Naive thymus-derived CD4-positive, alpha-beta T cell (primary cell): ENCODE measurements at regions not wholly inside any gene's neighbourhood (a gene's known extent, or its start where the extent isn't known, plus 50 kb on each side); places are given as distances from the start of the nearest gene placed in this dataset.
A peak's percentile ranks its signal among the peaks of the same experiment; 100 is the strongest.

ENCODE experiments used
- ATAC-seq: fragments of 150-1000 bp; cut with Tn5 transposase; 2 replicates; pipeline ENCODE4 v1.10.0; 2021; ENCODE audit warnings: mild to moderate bottlenecking, moderate library complexity
- CTCF ChIA-PET: fragments of 350-600 bp; sonication (Branson Sonifier 250); formaldehyde crosslinking; loops from one replicate; lab custom pipeline; 2021; ENCODE audit warnings: antibody characterized with exemption; lab: Charles Lee
- POLR2A ChIA-PET: fragments of 350-600 bp; sonication (Branson Sonifier 250); formaldehyde crosslinking; loops from one replicate; lab custom pipeline; 2021; ENCODE audit warnings: antibody characterized with exemption, inconsistent platforms; lab: Charles Lee
- DNase-seq, 9 donors: peaks; one replicate each; pipeline versions ENCODE4 v3.0.0 to v3.0.0-alpha.2; 2020 to 2022; ENCODE audit warnings: mixed read lengths in 1 of 9
- H3K27ac ChIP-seq: one replicate; pipeline ENCODE4 v1.7.0; 2013; ENCODE audit warnings: mild to moderate bottlenecking, low read depth, low read length, moderate library complexity
- H3K27me3 ChIP-seq, 2 donors: one replicate each; pipeline ENCODE4 v1.7.0; 2013; ENCODE audit warnings: low read length in 2 of 2, mild to moderate bottlenecking in 2 of 2, moderate library complexity in 2 of 2; ENCODE audit not compliant: control insufficient read depth in 2 of 2, insufficient read depth in 2 of 2
- H3K36me3 ChIP-seq, 3 experiments: 1 replicate in 2 of 3; 2 replicates in 1 of 3; pipeline ENCODE4 v1.7.0; 2013; ENCODE audit warnings: low read length in 3 of 3, mild to moderate bottlenecking in 3 of 3, moderate library complexity in 1 of 3; ENCODE audit not compliant: insufficient read depth in 3 of 3, control insufficient read depth in 2 of 3
- H3K4me1 ChIP-seq, 2 donors: one replicate each; pipeline ENCODE4 v1.7.0; 2013; ENCODE audit warnings: low read length in 2 of 2, mild to moderate bottlenecking in 2 of 2, moderate library complexity in 1 of 2; ENCODE audit not compliant: control insufficient read depth in 2 of 2, insufficient read depth in 2 of 2
- H3K4me3 ChIP-seq: 2 replicates; pipeline ENCODE4 v1.7.0; 2013; ENCODE audit warnings: mild to moderate bottlenecking, low read length
- H3K9me3 ChIP-seq, 3 experiments: 1 replicate in 2 of 3; 2 replicates in 1 of 3; pipeline ENCODE4 v1.7.0; 2013; ENCODE audit warnings: low read length in 3 of 3; ENCODE audit not compliant: control insufficient read depth in 2 of 3
- H3K27ac Mint-ChIP-seq, 9 donors: one replicate each; pipeline ENCODE4 v1.8.0; 2020 to 2022; ENCODE audit warnings: mixed read lengths in 9 of 9, mild to moderate bottlenecking in 8 of 9, moderate library complexity in 5 of 9, inconsistent platforms in 2 of 9
- H3K27me3 Mint-ChIP-seq, 5 donors: one replicate each; pipeline ENCODE4 v1.8.0; 2021 to 2022; ENCODE audit warnings: mixed read lengths in 5 of 5, mild to moderate bottlenecking in 1 of 5
- H3K36me3 Mint-ChIP-seq, 5 donors: one replicate each; pipeline ENCODE4 v1.8.0; 2020 to 2022; ENCODE audit warnings: mixed read lengths in 5 of 5, mild to moderate bottlenecking in 3 of 5, inconsistent platforms in 1 of 5
- H3K4me1 Mint-ChIP-seq, 7 donors: one replicate each; pipeline ENCODE4 v1.8.0; 2020 to 2022; ENCODE audit warnings: mixed read lengths in 7 of 7, mild to moderate bottlenecking in 3 of 7, inconsistent platforms in 1 of 7
- H3K4me3 Mint-ChIP-seq, 10 donors: one replicate each; pipeline ENCODE4 v1.8.0; 2020 to 2022; ENCODE audit warnings: mild to moderate bottlenecking in 10 of 10, mixed read lengths in 10 of 10, moderate library complexity in 6 of 10, inconsistent platforms in 2 of 10
- H3K9me3 Mint-ChIP-seq, 11 donors: one replicate each; pipeline ENCODE4 v1.8.0; 2020 to 2022; ENCODE audit warnings: mixed read lengths in 11 of 11, mild to moderate bottlenecking in 4 of 11, inconsistent platforms in 1 of 11, moderate library complexity in 1 of 11
- intact Hi-C, 2 donors: fragments of 100-400 bp; cut with micrococcal nuclease; formaldehyde crosslinking; loops; one replicate each; pipeline ENCODE4 v1.15.1; 2023

- peaks cover 0 to 7% (median 4%) of the 10 kb centered on the region in 5 donors for H3K27me3 Mint-ChIP-seq
- no peak overlapping the region for H3K27ac Mint-ChIP-seq
- ChIA-PET CTCF (no interaction called here), POLR2A (interaction anchor here (1.0 kb wide), 1 partner anchor 27 kb away, joined by 3 read pairs; no protein-coding TSS in a partner anchor)
- no peak for ATAC-seq
- Histone ChIP-seq H3K4me3 (no peak overlapping the region), H3K27me3 (no peaks in the 10 kb centered on the region), H3K9me3 (no peaks in the 10 kb centered on the region), H3K4me1 (no peaks in the 10 kb centered on the region), H3K27ac (no peak overlapping the region), H3K36me3 (no peaks in the 10 kb centered on the region)
- H3K4me1 Mint-ChIP-seq = peaks cover 0 to 11% (median 4%) of the 10 kb centered on the region in 7 donors
- peaks cover 0 to 3% (median 0%) of the 10 kb centered on the region in 11 donors for H3K9me3 Mint-ChIP-seq
- intact Hi-C loops = no loop called here
- peaks cover 0 to 5% (median 0%) of the 10 kb centered on the region in 5 donors for H3K36me3 Mint-ChIP-seq
- DNase-seq = no peak
- H3K4me3 Mint-ChIP-seq = no peak overlapping the region
Observed at GRCh38 chr12:111086947-111087700, 166.7 kb upstream of the MYL2 start.

GRCh38 chr12:111085096-111085495, 164.7 kb upstream of the MYL2 start:
- Histone ChIP-seq H3K27ac (no peak overlapping the region), H3K4me3 (no peak overlapping the region), H3K36me3 (no peaks in the 10 kb centered on the region), H3K9me3 (no peaks in the 10 kb centered on the region), H3K4me1 (no peaks in the 10 kb centered on the region), H3K27me3 (no peaks in the 10 kb centered on the region)
- Mint-ChIP-seq H3K27me3 (peaks cover 0 to 7% (median 6%) of the 10 kb centered on the region in 5 donors), H3K36me3 (peaks cover 0 to 5% (median 0%) of the 10 kb centered on the region in 5 donors), H3K4me1 (peaks cover 0 to 11% (median 0%) of the 10 kb centered on the region in 7 donors), H3K4me3 (no peak overlapping the region), H3K9me3 (peaks cover 0 to 3% (median 0%) of the 10 kb centered on the region in 11 donors), H3K27ac (no peak overlapping the region)
- no peak for DNase-seq
- ChIA-PET POLR2A (no interaction called here), CTCF (no interaction called here)
- intact Hi-C loops = no loop called here
- ATAC-seq = no peak

- Mint-ChIP-seq H3K27me3 (peaks cover 0 to 7% (median 6%) of the 10 kb centered on the region in 5 donors), H3K4me1 (peaks cover 0 to 11% (median 0%) of the 10 kb centered on the region in 7 donors), H3K27ac (no peak overlapping the region), H3K9me3 (peaks cover 0 to 3% (median 0%) of the 10 kb centered on the region in 11 donors), H3K4me3 (no peak overlapping the region), H3K36me3 (peaks cover 0 to 5% (median 0%) of the 10 kb centered on the region in 5 donors)
- intact Hi-C loops = no loop called here
- ATAC-seq (no peak), DNase-seq (no peak)
- Histone ChIP-seq H3K4me1 (no peaks in the 10 kb centered on the region), H3K27me3 (no peaks in the 10 kb centered on the region), H3K4me3 (no peak overlapping the region), H3K36me3 (no peaks in the 10 kb centered on the region), H3K27ac (no peak overlapping the region), H3K9me3 (no peaks in the 10 kb centered on the region)
- ChIA-PET POLR2A (no interaction called here), CTCF (no interaction called here)
Observed at GRCh38 chr12:111084605-111085004, 164.2 kb upstream of the MYL2 start.

GRCh38 chr12:111084158-111084557, 163.8 kb upstream of the MYL2 start:
- H3K36me3 Mint-ChIP-seq = peaks cover 0 to 5% (median 0%) of the 10 kb centered on the region in 5 donors
- intact Hi-C loops = no loop called here
- Histone ChIP-seq H3K4me3 (no peak overlapping the region), H3K4me1 (no peaks in the 10 kb centered on the region), H3K27me3 (no peaks in the 10 kb centered on the region), H3K27ac (no peak overlapping the region), H3K36me3 (no peaks in the 10 kb centered on the region), H3K9me3 (no peaks in the 10 kb centered on the region)
- DNase-seq (no peak), ATAC-seq (no peak)
- no peak overlapping the region for H3K27ac Mint-ChIP-seq
- peaks cover 0 to 3% (median 0%) of the 10 kb centered on the region in 11 donors for H3K9me3 Mint-ChIP-seq
- peaks cover 0 to 7% (median 6%) of the 10 kb centered on the region in 5 donors for H3K27me3 Mint-ChIP-seq
- ChIA-PET CTCF (no interaction called here), POLR2A (no interaction called here)
- no peak overlapping the region for H3K4me3 Mint-ChIP-seq
- peaks cover 0 to 11% (median 0%) of the 10 kb centered on the region in 7 donors for H3K4me1 Mint-ChIP-seq

GRCh38 chr12:111081600-111081999, 161.2 kb upstream of the MYL2 start:
- H3K36me3 ChIP-seq = no peaks in the 10 kb centered on the region
- H3K9me3 Mint-ChIP-seq = peaks cover 0 to 3% (median 0%) of the 10 kb centered on the region in 11 donors
- POLR2A ChIA-PET = no interaction called here
- H3K27me3 ChIP-seq = no peaks in the 10 kb centered on the region
- no peaks in the 10 kb centered on the region for H3K4me1 ChIP-seq
- peak overlapping the region in 1 of 9 donors; percentile 86 for H3K27ac Mint-ChIP-seq
- H3K4me3 Mint-ChIP-seq = no peak overlapping the region
- H3K27me3 Mint-ChIP-seq = peaks cover 0 to 7% (median 6%) of the 10 kb centered on the region in 5 donors
- no peak for DNase-seq
- peaks cover 0 to 5% (median 0%) of the 10 kb centered on the region in 5 donors for H3K36me3 Mint-ChIP-seq
- peaks cover 0 to 25% (median 4%) of the 10 kb centered on the region in 7 donors for H3K4me1 Mint-ChIP-seq
- no peak overlapping the region for H3K4me3 ChIP-seq
- H3K27ac ChIP-seq = no peak overlapping the region
- intact Hi-C loops = no loop called here
- no peak for ATAC-seq
- no peaks in the 10 kb centered on the region for H3K9me3 ChIP-seq
- CTCF ChIA-PET = no interaction called here

- peak overlapping the region in 1 of 9 donors; percentile 21 for H3K27ac Mint-ChIP-seq
- Histone ChIP-seq H3K27me3 (no peaks in the 10 kb centered on the region), H3K36me3 (no peaks in the 10 kb centered on the region), H3K27ac (no peak overlapping the region), H3K9me3 (no peaks in the 10 kb centered on the region), H3K4me3 (no peak overlapping the region), H3K4me1 (peaks cover 0 to 12% of the 10 kb centered on the region in 2 donors)
- no peak for ATAC-seq
- no peak overlapping the region for H3K4me3 Mint-ChIP-seq
- peaks cover 0 to 7% (median 4%) of the 10 kb centered on the region in 5 donors for H3K27me3 Mint-ChIP-seq
- no peak for DNase-seq
- H3K36me3 Mint-ChIP-seq = peaks cover 0 to 5% (median 0%) of the 10 kb centered on the region in 5 donors
- H3K9me3 Mint-ChIP-seq = no peaks in the 10 kb centered on the region
- intact Hi-C loops = no loop called here
- peaks cover 0 to 34% (median 22%) of the 10 kb centered on the region in 7 donors for H3K4me1 Mint-ChIP-seq
- ChIA-PET POLR2A (no interaction called here), CTCF (no interaction called here)
Observed at GRCh38 chr12:111078731-111079130, 158.4 kb upstream of the MYL2 start.
